GM18870 (cell line): ENCODE measurements at regions not wholly inside any gene's neighbourhood (a gene's known extent, or its start where the extent isn't known, plus 50 kb on each side); places are given as distances from the start of the nearest gene placed in this dataset.

Experiments used
- ATAC-seq: cut with Tn5 transposase; IDR thresholded peaks from one replicate; pipeline ENCODE4 v1.9.1; 2021; ENCODE audit warnings: moderate library complexity; ENCODE audit not compliant: unreplicated experiment

DNA sequence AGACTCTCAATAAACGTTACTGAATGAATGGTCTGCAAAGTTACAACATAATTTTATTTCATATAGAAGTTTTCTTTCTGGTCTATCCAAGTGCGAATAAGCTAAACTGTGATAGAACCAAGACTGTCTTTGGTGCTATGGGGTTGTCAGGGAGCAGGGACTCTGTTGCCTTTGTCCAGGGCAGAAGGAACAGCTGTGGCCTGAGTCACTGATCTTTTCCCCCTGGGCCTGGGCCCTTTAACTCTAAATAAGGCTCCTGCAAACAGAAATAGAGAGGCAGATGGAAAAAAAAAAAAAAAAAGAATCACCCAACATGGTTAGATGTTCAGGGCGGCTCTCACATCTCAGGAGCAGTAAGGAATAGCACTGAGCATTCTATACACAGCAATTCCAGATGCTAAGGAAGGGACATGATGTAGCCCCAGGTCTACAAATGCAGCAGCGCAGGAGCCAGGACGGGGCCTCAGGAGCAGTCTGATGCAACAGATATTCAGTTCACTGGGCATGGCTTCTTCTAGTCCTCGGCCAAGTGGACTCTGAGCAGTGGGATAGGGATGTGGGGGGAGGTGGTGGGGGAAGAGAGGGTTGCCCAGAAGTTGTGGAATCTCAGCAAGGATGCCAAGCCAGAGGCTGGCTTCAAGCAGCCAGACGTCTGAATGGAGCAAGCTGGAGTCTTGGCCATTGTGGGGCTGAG is 247.1 kb upstream of the SIX2 start:
- ATAC-seq = no peak

DNA sequence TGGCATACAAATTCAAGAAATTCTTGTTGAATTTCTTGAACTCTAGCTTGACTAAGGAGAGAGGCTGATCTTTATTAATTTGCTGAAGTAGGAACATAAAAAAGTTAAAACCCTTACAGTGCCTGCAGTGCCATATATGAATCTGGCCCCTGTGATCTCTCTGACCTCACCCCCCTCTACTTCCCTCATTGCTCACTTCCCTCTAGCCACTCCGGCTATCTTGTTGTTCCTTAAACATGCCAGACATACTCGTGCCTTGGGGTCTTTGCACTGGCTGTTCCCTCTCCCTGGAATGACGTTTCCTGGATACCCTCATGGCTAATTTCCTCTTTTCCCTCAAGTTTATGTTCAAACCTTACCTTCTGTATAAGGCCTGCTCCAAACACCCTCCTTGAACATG is 246.3 kb upstream of the SIX2 start:
- no peak for ATAC-seq

DNA sequence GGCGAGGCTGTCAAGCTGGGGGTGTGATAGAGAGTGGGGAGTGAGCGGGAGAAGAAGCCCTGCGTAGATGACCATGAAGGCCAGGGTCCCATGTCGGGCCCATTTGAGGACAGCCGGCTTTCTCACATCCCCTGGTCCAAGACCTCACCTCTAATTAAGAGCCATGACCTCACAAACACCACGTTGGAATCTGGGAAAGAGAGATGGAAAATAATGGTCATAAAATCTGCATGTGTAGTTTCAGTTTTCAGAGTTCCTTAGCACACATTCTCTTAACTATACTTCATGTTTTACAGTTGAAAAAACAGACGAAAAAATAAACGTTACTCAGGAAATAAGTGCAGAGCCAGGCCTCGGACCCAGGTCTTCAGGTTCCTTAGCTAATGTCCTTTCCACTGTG is 244.8 kb upstream of the SIX2 start:
- ATAC-seq = no peak

- ATAC-seq = no peak
Observed at GRCh38 chr2:45253151-45253550, 243.9 kb upstream of the SIX2 start.

DNA sequence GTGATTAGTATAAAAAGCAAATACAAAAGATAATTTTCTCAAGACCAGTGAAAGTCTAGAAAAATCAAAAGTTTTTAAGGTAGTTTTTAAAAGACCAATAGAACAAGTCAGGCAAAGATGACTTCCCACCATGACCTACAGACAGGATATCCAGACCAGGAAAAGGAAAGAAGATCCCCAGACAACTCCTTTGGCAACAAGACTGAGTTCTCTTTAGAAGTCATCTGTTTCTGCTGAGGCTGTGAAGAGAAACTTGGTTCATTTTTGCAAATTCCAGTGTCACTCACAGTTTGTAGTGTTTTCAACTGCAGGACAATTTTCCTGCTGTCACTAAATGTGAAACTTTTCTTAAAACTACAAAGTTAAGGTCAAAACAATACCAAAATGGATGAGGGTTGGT is 240.9 kb upstream of the SIX2 start:
- no peak for ATAC-seq

DNA sequence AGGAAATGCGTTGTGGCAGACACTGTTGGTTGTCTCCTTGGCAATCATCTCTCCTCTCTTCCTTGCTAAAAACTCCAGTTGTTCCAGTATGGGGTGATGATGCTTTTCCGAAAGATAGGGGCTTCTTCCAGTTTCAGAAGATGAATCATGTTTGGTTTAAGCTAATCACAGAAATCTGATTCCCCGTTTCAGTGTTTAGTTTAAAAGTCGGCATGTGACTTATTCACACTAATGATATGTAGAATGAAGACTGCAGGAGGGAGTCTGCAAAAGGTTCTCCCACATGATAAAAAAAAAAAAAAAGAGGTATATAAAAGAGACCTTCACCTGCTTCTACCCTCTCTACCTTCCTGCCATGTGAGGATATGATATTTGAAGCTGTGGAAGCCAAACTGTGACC is 239.0 kb upstream of the SIX2 start:
- no peak for ATAC-seq

- no peak for ATAC-seq
Observed at GRCh38 chr2:45244928-45245327, 235.7 kb upstream of the SIX2 start.

DNA sequence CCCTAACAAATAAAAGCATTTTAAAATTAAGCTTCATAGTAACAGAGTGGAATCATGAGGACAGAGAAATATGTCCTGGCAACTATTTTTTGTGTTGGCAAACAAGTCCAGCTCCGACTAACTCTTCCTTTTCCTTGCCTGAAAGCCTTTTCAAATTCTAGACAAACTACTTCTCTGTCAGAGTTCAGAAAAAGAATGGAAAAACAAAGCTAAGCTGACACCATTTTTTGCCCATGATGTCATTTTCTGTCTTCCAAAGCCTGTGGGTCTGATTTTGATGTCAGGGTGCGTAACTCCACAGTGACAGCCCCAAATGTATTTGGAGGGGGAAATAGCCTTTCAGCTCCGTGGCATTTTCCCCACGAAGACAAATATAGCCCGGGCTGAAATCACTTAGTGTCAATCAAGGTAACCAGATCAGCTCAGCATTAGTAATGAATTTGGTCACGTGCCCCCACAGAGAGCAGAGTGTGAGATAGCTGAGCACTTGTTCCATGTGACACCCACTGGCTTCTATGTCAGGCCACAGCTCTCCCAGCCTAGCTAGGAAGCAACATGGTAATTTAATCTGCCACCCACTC is 233.0 kb upstream of the SIX2 start:
- ATAC-seq = no peak

GRCh38 chr2:45241061-45241561 is 231.9 kb upstream of the SIX2 start:
- ATAC-seq = no peak

- ATAC-seq = no peak
Observed at GRCh38 chr2:45237850-45238542, 228.7 kb upstream of the SIX2 start.

GRCh38 chr2:45237128-45237527 is 227.9 kb upstream of the SIX2 start:
- ATAC-seq = no peak

GRCh38 chr2:45236268-45236667 is 227.0 kb upstream of the SIX2 start:
- no peak for ATAC-seq

DNA sequence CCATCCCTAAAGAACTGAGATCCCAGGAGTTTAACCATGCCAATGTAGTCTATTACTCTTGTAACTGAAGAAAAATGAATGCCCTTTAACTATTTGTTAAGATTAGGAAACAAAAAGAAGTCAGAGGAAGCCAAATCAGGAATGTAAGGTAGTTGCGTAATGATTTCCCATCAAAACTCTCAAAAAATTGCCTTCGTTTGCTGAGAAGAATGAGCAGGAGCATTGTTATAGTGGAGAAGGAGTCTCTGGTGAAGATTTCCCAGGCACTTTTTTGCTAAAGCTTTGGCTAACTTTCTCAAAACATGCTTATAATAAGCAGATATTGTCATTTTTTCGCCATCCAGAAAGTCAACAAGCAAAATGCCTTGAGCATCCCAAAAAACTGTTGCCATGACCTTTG is 224.0 kb upstream of the SIX2 start:
- ATAC-seq = no peak

GRCh38 chr2:45232818-45233217 is 223.6 kb upstream of the SIX2 start:
- no peak for ATAC-seq

DNA sequence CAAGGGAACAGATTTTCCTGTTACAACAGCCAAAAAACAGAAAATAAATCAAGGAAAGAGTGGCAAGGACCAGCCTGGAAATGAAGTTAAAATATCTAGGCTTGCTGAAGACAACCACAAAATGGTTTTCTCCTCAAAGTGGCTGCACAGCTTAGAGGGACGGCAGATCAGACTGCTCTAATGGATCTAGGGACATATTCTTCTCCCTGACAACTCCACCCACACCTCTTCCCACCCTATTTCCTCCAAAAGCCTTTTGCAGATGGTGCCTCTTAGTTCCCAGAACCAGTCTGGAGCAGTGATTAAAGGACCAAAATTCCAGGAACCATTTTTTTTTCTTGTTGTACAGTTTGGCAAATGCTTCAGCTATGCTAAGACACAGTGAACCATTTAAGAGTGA is 220.2 kb upstream of the SIX2 start:
- no peak for ATAC-seq

DNA sequence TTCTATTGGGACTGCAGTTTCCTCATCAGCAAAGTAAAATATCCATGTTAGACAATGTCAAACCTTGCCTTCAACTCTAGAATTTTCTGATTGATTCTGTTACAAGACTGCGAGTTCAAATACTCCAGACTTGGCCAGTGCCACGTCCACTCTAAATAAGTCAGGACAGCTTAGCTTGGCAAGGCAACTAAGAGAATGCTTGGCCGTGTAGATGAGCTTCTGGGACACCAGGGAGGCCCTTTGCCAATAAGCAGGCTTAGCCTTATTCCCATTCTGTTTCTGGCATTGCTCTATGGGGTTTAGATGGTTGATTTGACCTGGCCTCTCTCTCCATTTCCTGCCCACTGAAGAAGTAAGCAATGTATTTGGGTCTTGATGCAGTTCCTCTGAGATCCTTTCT is 218.1 kb upstream of the SIX2 start:
- ATAC-seq = no peak

DNA sequence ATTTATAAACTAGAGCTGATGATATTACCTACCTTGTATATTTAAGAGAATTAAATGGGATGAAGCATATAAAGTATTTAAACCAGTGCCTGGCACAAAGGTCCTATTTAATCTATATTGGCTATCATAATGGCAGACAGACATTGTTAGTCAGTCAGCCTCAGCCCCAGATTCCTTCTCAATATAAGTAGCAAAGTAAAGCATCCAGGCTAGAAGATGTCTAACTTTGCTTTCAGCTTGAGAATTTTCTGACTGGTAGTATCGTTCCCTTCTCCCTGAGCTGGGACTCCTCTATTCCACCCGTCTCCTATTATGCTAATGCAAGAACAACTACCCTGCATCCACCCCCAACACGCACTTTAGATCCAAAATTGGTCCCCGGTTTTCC is 215.7 kb upstream of the SIX2 start:
- ATAC-seq = no peak

GRCh38 chr2:45224321-45224992 is 215.2 kb upstream of the SIX2 start:
- no peak for ATAC-seq

DNA sequence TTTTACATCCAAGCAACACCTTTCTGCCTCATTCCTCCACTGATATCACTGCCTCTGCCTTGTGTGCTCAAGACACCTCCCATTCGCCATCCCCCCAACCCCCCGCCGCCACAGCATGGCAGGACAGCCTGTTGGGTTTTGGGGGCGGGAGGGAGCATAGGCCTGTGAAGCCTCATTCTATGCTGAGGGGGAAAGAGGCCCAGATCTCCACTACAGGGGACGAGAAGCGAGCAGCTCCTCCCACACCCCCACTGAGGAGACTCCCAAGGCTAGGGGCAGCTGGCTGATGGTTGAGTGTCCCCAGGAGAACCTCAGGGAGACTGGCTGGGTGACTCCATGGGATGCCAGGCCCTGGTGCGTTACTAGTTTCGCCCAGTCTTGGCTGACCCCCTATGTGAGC is 214.3 kb upstream of the SIX2 start:
- no peak for ATAC-seq

- ATAC-seq = no peak
Observed at GRCh38 chr2:45220227-45220626, 211.0 kb upstream of the SIX2 start.

GRCh38 chr2:45218931-45219339 is 209.7 kb upstream of the SIX2 start:
- no peak for ATAC-seq

DNA sequence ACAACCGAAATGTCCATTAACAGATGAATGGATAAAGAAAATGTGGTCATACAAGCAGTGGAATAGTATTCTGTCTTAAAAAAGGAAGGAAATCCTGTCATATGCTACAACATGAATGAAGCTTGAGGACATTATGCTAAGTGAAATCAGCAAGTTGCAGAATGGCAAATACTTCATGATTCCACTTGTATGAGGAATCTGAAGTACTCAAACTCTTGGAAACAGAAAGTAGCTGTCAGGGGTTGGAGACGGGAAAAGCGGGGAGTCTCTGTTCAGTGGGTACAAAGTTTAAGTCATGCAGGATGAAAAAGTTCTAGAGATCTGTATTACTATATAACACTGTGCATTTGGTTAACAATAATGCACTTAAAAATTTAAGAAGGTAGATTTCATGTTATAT is 209.0 kb upstream of the SIX2 start:
- no peak for ATAC-seq
